IMR-90 (cell line): ENCODE measurements at regions not wholly inside any gene's neighbourhood (a gene's known extent, or its start where the extent isn't known, plus 50 kb on each side); places are given as distances from the start of the nearest gene placed in this dataset.
A peak's percentile ranks its signal among the peaks of the same experiment; 100 is the strongest.

Experiments used
- ATAC-seq: fragments of 200-7000 bp; cut with Tn5 transposase; 2 replicates; pipeline ENCODE4 v1.9.1; 2020; ENCODE audit warnings: low read depth, mild to moderate bottlenecking, moderate library complexity
- BruUV-seq: library from RNA; stranded (reverse); fragments of 400-500 nt; replicated peaks from 2 replicates; lab custom pipeline; 2021; lab: Mats Ljungman, UMichigan
- CTCF ChIA-PET: fragments of 300-600 bp; formaldehyde crosslinking; extraction: SDS; loops from one replicate; lab custom pipeline; 2021; ENCODE audit warnings: antibody characterized with exemption; lab: Yijun Ruan, JAX
- POLR2A ChIA-PET: fragments of 300-600 bp; sonication (Branson Sonifier 250); formaldehyde crosslinking; loops from one replicate; lab custom pipeline; 2022; ENCODE audit warnings: antibody characterized with exemption; ENCODE audit not compliant: unreplicated experiment; lab: Charles Lee
- DNase-seq: peaks from one replicate; pipeline ENCODE4 v3.0.0; 2013
- H2AFZ ChIP-seq: replicated peaks from 2 replicates; pipeline ENCODE3; 2013; ENCODE audit warnings: low read length, mild to moderate bottlenecking; ENCODE audit not compliant: poor library complexity
- H2AK5ac ChIP-seq: 2 replicates; pipeline ENCODE4 v1.6.1; 2013; ENCODE audit warnings: low read depth, low read length, inconsistent platforms
- H2AK9ac ChIP-seq: replicated peaks from 2 replicates; pipeline ENCODE3; 2013; ENCODE audit warnings: mild to moderate bottlenecking, low read depth, low read length, moderate library complexity; ENCODE audit not compliant: poor library complexity
- H2BK120ac ChIP-seq: 2 replicates; pipeline ENCODE4 v1.6.1; 2013; ENCODE audit warnings: low read depth, low read length, inconsistent platforms
- H2BK15ac ChIP-seq: 3 replicates; pipeline ENCODE4 v1.6.1; 2013; ENCODE audit warnings: low read depth, low read length, inconsistent platforms
- H2BK20ac ChIP-seq: 2 replicates; pipeline ENCODE4 v1.6.1; 2013; ENCODE audit warnings: low read depth, mild to moderate bottlenecking, inconsistent platforms, low read length, moderate library complexity
- H2BK5ac ChIP-seq: 2 replicates; pipeline ENCODE4 v1.6.1; 2013; ENCODE audit warnings: mild to moderate bottlenecking, low read depth, low read length, inconsistent platforms; ENCODE audit not compliant: poor library complexity, severe bottlenecking
- H3K14ac ChIP-seq: replicated peaks from 2 replicates; pipeline ENCODE4 v1.6.1; 2013; ENCODE audit warnings: low read depth, low read length, inconsistent platforms
- H3K18ac ChIP-seq: 2 replicates; pipeline ENCODE4 v1.6.1; 2013; ENCODE audit warnings: low read depth, low read length, control low read depth
- H3K23ac ChIP-seq: 2 replicates; pipeline ENCODE4 v1.6.1; 2013; ENCODE audit warnings: low read depth, low read length, inconsistent platforms
- H3K27ac ChIP-seq: 2 replicates; pipeline ENCODE4 v1.5.1; 2013; ENCODE audit warnings: mild to moderate bottlenecking, control low read depth, low read length; ENCODE audit not compliant: insufficient read depth
- H3K27me3 ChIP-seq: 2 replicates; pipeline ENCODE4 v1.6.1; 2013; ENCODE audit warnings: low read length; ENCODE audit not compliant: control insufficient read depth, insufficient read depth
- H3K36me3 ChIP-seq: 2 replicates; pipeline ENCODE4 v1.6.1; 2013; ENCODE audit warnings: low read length, mixed read lengths; ENCODE audit not compliant: control insufficient read depth, insufficient read depth
- H3K4ac ChIP-seq: 2 replicates; pipeline ENCODE4 v1.6.1; 2013; ENCODE audit warnings: low read depth, low read length, inconsistent platforms
- H3K4me1 ChIP-seq: 2 replicates; pipeline ENCODE4 v1.6.1; 2013; ENCODE audit warnings: low read length, mixed read lengths; ENCODE audit not compliant: control insufficient read depth, insufficient read depth
- H3K4me2 ChIP-seq: 2 replicates; pipeline ENCODE4 v1.6.1; 2013; ENCODE audit warnings: low read depth, mild to moderate bottlenecking, control low read depth, low read length, moderate library complexity
- H3K4me3 ChIP-seq: 2 replicates; pipeline ENCODE4 v1.5.1; 2013; ENCODE audit warnings: low read depth, mild to moderate bottlenecking, control low read depth, low read length, moderate library complexity; ENCODE audit not compliant: insufficient read depth
- H3K56ac ChIP-seq: 2 replicates; pipeline ENCODE4 v1.6.1; 2013; ENCODE audit warnings: low read length, inconsistent platforms; ENCODE audit not compliant: insufficient read depth; ENCODE audit errors: extremely low read depth
- H3K79me1 ChIP-seq, 2 experiments: 2 replicates each; pipeline ENCODE4 v1.6.1; 2013; ENCODE audit warnings: low read length in 2 of 2, inconsistent platforms in 1 of 2, low read depth in 1 of 2
- H3K9ac ChIP-seq: 2 replicates; pipeline ENCODE4 v1.6.1; 2013; ENCODE audit warnings: low read depth, low read length, control low read depth
- H3K9me1 ChIP-seq: 2 replicates; pipeline ENCODE4 v1.6.1; 2013; ENCODE audit warnings: low read length, inconsistent platforms; ENCODE audit not compliant: insufficient read depth
- H3K9me3 ChIP-seq: 2 replicates; pipeline ENCODE4 v1.6.1; 2013; ENCODE audit warnings: low read length; ENCODE audit not compliant: control insufficient read depth, insufficient read depth
- H4K20me1 ChIP-seq: 2 replicates; pipeline ENCODE4 v1.6.1; 2013; ENCODE audit warnings: low read length, inconsistent platforms; ENCODE audit not compliant: insufficient read depth
- H4K5ac ChIP-seq: 2 replicates; pipeline ENCODE4 v1.6.1; 2013; ENCODE audit warnings: mild to moderate bottlenecking, low read depth, low read length, control low read depth
- H4K8ac ChIP-seq, 2 experiments: 2 replicates each; pipeline ENCODE4 v1.6.1; 2013; ENCODE audit warnings: low read depth in 2 of 2, low read length in 2 of 2, control low read depth in 1 of 2, inconsistent platforms in 1 of 2
- H4K91ac ChIP-seq: 2 replicates; pipeline ENCODE4 v1.6.1; 2013; ENCODE audit warnings: low read depth, low read length, inconsistent platforms; ENCODE audit not compliant: insufficient read depth
- BHLHE40 ChIP-seq: fragments of 150-350 bp; IDR thresholded peaks from 2 replicates; pipeline ENCODE4 v1.6.1; 2016; ENCODE audit warnings: mild to moderate bottlenecking, low read depth, low read length
- CEBPB ChIP-seq: IDR thresholded peaks from 2 replicates; pipeline ENCODE4 v1.6.1; 2012; ENCODE audit warnings: low read depth, low read length, improper control_type of control experiment
- CHD1 ChIP-seq: IDR thresholded peaks from 2 replicates; pipeline ENCODE4 v1.6.1; 2012; ENCODE audit warnings: low read depth, low read length, improper control_type of control experiment
- CTCF ChIP-seq: conservative IDR thresholded peaks from 2 replicates; pipeline ENCODE4 v1.5.1; 2012; ENCODE audit warnings: mild to moderate bottlenecking, low read depth, low read length, improper control_type of control experiment
- ELK1 ChIP-seq: fragments of 150-350 bp; IDR thresholded peaks from 2 replicates; pipeline ENCODE4 v1.6.1; 2016; ENCODE audit warnings: low read depth, mild to moderate bottlenecking, low read length, moderate library complexity, borderline replicate concordance
- FOS ChIP-seq: fragments of 150-350 bp; IDR thresholded peaks from 2 replicates; pipeline ENCODE4 v1.6.1; 2016; ENCODE audit warnings: low read depth, low read length
- MAFK ChIP-seq: IDR thresholded peaks from 2 replicates; pipeline ENCODE4 v1.6.1; 2012; ENCODE audit warnings: low read depth, low read length, improper control_type of control experiment
- MAZ ChIP-seq: IDR thresholded peaks from 2 replicates; pipeline ENCODE4 v1.6.1; 2012; ENCODE audit warnings: low read depth, mild to moderate bottlenecking, low read length, improper control_type of control experiment, moderate library complexity, borderline replicate concordance
- MXI1 ChIP-seq: IDR thresholded peaks from 2 replicates; pipeline ENCODE4 v1.6.1; 2012; ENCODE audit warnings: low read depth, mild to moderate bottlenecking, low read length, moderate library complexity, borderline replicate concordance
- NFE2L2 ChIP-seq: fragments of 150-350 bp; IDR thresholded peaks from 2 replicates; pipeline ENCODE4 v1.6.1; 2016; ENCODE audit warnings: low read depth, mild to moderate bottlenecking, low read length
- POLR2A ChIP-seq: IDR thresholded peaks from 2 replicates; pipeline ENCODE4 v1.6.1; 2012; ENCODE audit warnings: mild to moderate bottlenecking, low read depth, low read length
- RAD21 ChIP-seq: IDR thresholded peaks from 2 replicates; pipeline ENCODE4 v1.6.1; 2012; ENCODE audit warnings: low read length, improper control_type of control experiment
- RCOR1 ChIP-seq: IDR thresholded peaks from 2 replicates; pipeline ENCODE4 v1.6.1; 2012; ENCODE audit warnings: mild to moderate bottlenecking, low read length, improper control_type of control experiment; ENCODE audit not compliant: insufficient replicate concordance
- RFX5 ChIP-seq: IDR thresholded peaks from 2 replicates; pipeline ENCODE4 v1.8.0; 2012; ENCODE audit warnings: low read depth, mild to moderate bottlenecking, low read length, moderate library complexity
- SMC3 ChIP-seq: fragments of 150-350 bp; IDR thresholded peaks from 2 replicates; pipeline ENCODE4 v1.6.1; 2016; ENCODE audit warnings: low read depth, mild to moderate bottlenecking, antibody characterized with exemption, low read length, moderate library complexity
- USF2 ChIP-seq: fragments of 150-350 bp; IDR thresholded peaks from 2 replicates; pipeline ENCODE4 v1.6.1; 2017; ENCODE audit warnings: mild to moderate bottlenecking, antibody characterized with exemption, low read length, low read depth
- dilution Hi-C: fragments of 300-500 bp; cut with HindIII; formaldehyde crosslinking; loops from one replicate; pipeline ENCODE4 v1.14.3; 2018; ENCODE audit warnings: low sequenced_read_pairs; ENCODE audit not compliant: unreplicated experiment
- in situ Hi-C: fragments of 300-500 bp; cut with MboI; formaldehyde crosslinking; loops from 3 replicates; pipeline ENCODE4 v1.14.3; 2019; ENCODE audit warnings: low sequenced_read_pairs, inconsistent platforms, mixed read lengths
- intact Hi-C: fragments of 100-400 bp; cut with micrococcal nuclease; formaldehyde crosslinking; loops from 2 replicates; pipeline ENCODE4 v1.10.0; 2022

- Histone ChIP-seq H2BK5ac (peak overlapping the region; percentile 84), H2AK5ac (peak overlapping the region; percentile 57), H3K18ac (peak overlapping the region; percentile 20; the same call in 1 of the 2 replicates), H3K9me3 (peaks cover 2% of the 10 kb centered on the region; the same call in 1 of the 2 replicates), H2AK9ac (no peak overlapping the region), H3K36me3 (no peaks in the 10 kb centered on the region), H3K23ac (no peak overlapping the region), H2AFZ (peak overlapping the region; percentile 61), H3K56ac (no peak overlapping the region), H3K4me3 (no peak overlapping the region), H4K20me1 (no peaks in the 10 kb centered on the region), H2BK20ac (no peak overlapping the region), H3K9ac (no peak overlapping the region), H4K8ac (peak overlapping the region; percentile 53 to 58; a peak in 3 of 4 replicates), H3K4me1 (peaks cover 2% of the 10 kb centered on the region; the same call in 1 of the 2 replicates), H3K27ac (peak overlapping the region; percentile 56; the same call in 1 of the 2 replicates), H3K14ac (no peak overlapping the region), H2BK120ac (peak overlapping the region; percentile 70; the same call in 1 of the 2 replicates), H3K9me1 (peaks cover 4% of the 10 kb centered on the region; the same call in 1 of the 2 replicates), H3K4ac (0 out of 2 replicates have a peak overlapping the region, but pooled peaks have one; percentile 55), H2BK15ac (no peak overlapping the region), H3K79me1 (no peaks in the 10 kb centered on the region), H4K5ac (no peak overlapping the region), H3K4me2 (no peak overlapping the region), H3K27me3 (no peaks in the 10 kb centered on the region), H4K91ac (no peak overlapping the region)
- DNase-seq (peak; percentile 59), ATAC-seq (peak; percentile 55)
- intact Hi-C loops (no loop called here), dilution Hi-C loops (no loop called here), in situ Hi-C loops (no loop called here)
- BruUV-seq: no TSS peak
- no peak for TF ChIP-seq BHLHE40
- no peak for TF ChIP-seq RCOR1
- TF ChIP-seq NFE2L2: no peak
- TF ChIP-seq SMC3: no peak
- TF ChIP-seq POLR2A: no peak
- TF ChIP-seq CTCF: no peak
- no peak for TF ChIP-seq RAD21
- TF ChIP-seq MAZ: no peak
- no peak for TF ChIP-seq CHD1
- TF ChIP-seq FOS: no peak
- TF ChIP-seq MXI1: no peak
- no peak for TF ChIP-seq MAFK
- TF ChIP-seq CEBPB: no peak
- TF ChIP-seq RFX5: no peak
- TF ChIP-seq ELK1: no peak
- no peak for TF ChIP-seq USF2
- ChIA-PET POLR2A (no interaction called here), CTCF (no interaction called here)
Measured at GRCh38 chr11:131077340-131077739, 161.1 kb upstream of the SNX19 start.
